Choroid plexus epithelial cell (primary cell): ENCODE measurements at regions not wholly inside any gene's neighbourhood (a gene's known extent, or its start where the extent isn't known, plus 50 kb on each side); places are given as distances from the start of the nearest gene placed in this dataset.
A peak's percentile ranks its signal among the peaks of the same experiment; 100 is the strongest.

ENCODE experiments used
- DNase-seq: peaks from one replicate; pipeline ENCODE4 v3.0.0-alpha.2; 2010; ENCODE audit warnings: low read depth
- H3K4me3 ChIP-seq: 2 replicates; pipeline ENCODE4 v1.5.1; 2011; ENCODE audit warnings: low read depth, mild to moderate bottlenecking, control low read depth, low read length, moderate library complexity
- CTCF ChIP-seq: conservative IDR thresholded peaks from 2 replicates; pipeline ENCODE4 v1.5.1; 2011; ENCODE audit warnings: low read depth, mild to moderate bottlenecking, control low read depth, inconsistent platforms, low read length, moderate library complexity

DNA sequence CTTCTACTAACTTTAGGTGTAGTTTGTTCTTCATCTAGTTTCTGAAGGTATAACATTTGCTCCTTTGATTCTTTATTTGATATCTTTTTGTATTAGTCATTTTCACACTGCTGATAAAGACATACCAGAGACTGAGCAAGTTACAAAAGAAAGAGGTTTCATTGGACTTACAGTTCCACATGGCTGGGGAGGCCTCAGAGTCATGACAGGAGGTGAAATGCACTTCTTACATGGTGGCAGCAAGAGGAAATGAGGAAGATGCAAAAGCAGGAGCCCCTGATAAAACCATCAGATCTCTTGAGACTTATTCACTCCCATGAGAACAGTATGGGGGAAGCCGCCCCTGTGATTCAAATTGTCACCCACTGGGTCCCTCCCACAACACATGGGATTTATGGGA lies 544.4 kb upstream of the DSEL start:
- no peak overlapping the region for H3K4me3 ChIP-seq
- peak; percentile 29 for DNase-seq
- TF ChIP-seq CTCF: no peak

DNA sequence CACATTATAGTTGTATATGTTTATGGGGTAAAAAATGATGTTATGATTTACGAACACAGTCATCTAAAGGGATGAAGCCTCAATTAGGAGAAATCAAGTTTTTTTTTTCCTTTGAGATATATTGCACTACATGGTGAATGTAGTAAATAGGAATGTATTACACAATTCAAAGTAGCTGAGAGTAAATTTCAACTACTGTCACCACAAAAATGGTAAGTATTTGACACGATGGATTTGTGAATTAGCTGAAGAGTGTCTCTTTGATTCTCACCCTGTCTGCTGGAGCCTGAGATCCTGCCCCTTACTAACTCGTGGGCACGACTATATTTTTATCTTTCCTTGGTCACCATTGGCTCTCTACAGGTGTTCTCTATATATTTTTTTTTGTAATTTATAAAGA lies 540.4 kb upstream of the DSEL start:
- no peak for TF ChIP-seq CTCF
- peak; percentile 67 for DNase-seq
- no peak overlapping the region for H3K4me3 ChIP-seq

DNA sequence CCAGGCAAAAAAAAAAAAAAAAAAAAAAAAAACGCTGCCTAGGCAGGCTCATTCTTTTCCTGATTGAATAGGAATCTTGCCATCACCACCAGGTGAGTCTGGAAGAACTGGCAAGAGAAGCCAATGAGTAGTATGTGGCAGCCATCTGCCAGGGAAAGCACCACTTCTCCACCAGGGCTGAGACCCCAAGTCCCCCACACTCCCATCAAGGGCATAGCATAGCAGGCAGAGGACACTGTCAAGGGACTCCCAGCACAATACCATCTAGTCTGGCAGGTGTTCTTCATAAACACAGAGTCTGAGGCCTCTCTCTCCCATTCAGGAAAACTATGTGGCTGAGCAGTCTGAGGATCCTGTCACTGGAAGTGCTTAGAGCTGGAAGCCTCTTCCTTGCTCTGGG lies 538.1 kb upstream of the DSEL start:
- no peak for TF ChIP-seq CTCF
- H3K4me3 ChIP-seq: no peak overlapping the region
- DNase-seq: no peak

DNA sequence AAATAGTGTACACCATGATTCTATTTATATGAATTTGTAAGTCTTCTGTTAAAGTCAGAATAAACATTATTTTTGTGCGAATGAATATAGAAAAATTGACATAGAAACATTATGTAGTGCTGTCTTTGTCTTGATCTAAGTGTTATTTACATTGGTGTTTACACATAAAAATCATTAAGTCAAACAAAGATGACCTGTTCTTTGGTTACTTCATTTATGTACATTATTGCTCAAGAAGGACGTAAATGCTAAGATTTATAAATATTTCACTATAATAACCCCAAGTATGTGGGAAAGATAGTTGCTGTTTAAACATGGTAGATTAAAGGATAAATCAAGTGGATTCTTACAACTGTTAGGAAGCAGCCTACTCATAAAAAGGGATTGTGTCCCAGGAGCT lies 536.8 kb upstream of the DSEL start:
- TF ChIP-seq CTCF: no peak
- no peak for DNase-seq
- no peak overlapping the region for H3K4me3 ChIP-seq

GRCh38 chr18:68041327-68041726 lies 524.8 kb upstream of the DSEL start:
- DNase-seq: no peak
- TF ChIP-seq CTCF: no peak
- no peak overlapping the region for H3K4me3 ChIP-seq

DNA sequence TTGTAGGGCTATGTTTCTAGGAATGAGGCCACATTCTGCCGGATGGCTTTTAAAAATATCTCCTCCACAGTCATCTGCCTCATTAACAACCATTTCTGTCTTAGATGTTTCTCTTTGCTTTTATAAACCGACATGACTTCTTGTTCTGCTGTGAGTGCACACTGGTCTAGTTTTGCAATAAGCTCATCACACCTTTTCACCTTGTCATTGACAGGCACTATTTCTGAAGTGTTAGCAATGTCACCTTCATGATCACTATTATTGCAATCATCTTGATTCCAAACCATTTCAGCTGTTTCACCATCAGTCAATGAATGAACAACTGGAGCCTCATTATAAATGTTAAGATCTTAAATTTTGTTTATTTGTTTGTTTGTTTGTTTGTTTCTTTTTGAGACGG lies 523.7 kb upstream of the DSEL start:
- no peak for TF ChIP-seq CTCF
- DNase-seq: no peak
- H3K4me3 ChIP-seq: no peak overlapping the region

- no peak overlapping the region for H3K4me3 ChIP-seq
- no peak for TF ChIP-seq CTCF
- DNase-seq: peak; percentile 66
These were observed 519.4 kb upstream of the DSEL start for GRCh38 chr18:68035774-68036522.
